ENCODE measurements at regions not wholly inside any gene's neighbourhood (a gene's known extent, or its start where the extent isn't known, plus 50 kb on each side); places are given as distances from the start of the nearest gene placed in this dataset.

GRCh38 chr4:54427826-54428225 lies 198.7 kb downstream of the PDGFRA start:
- H3K27me3 ChIP-seq, result peaks cover 3% of the 10 kb centered on the region
- no peaks in the 10 kb centered on the region for H3K9me3 ChIP-seq (ENCODE audit: low read depth)
- DNase-seq (ENCODE audit: low read depth in 1 of 2, low spot score in 1 of 2), result no peak
- no peaks in the 10 kb centered on the region for H3K36me3 ChIP-seq
- no peak overlapping the region for H3K27ac ChIP-seq
- H3K4me1 ChIP-seq (ENCODE audit: low read depth), result no peaks in the 10 kb centered on the region
- TF ChIP-seq CTCF (IDR thresholded peaks at IDR 0.05; ENCODE audit: low read depth, low read length), result no peak
- no peak overlapping the region for H3K4me3 ChIP-seq

GRCh38 chr4:54428940-54429339 lies 199.8 kb downstream of the PDGFRA start:
- no peak for TF ChIP-seq CTCF (IDR thresholded peaks at IDR 0.05; ENCODE audit: low read depth, low read length)
- no peak for DNase-seq (ENCODE audit: low read depth in 1 of 2, low spot score in 1 of 2)

GRCh38 chr4:54433686-54434085 lies 204.6 kb downstream of the PDGFRA start:
- H3K4me1 ChIP-seq (ENCODE audit: low read depth), result no peaks in the 10 kb centered on the region
- no peak overlapping the region for H3K4me3 ChIP-seq
- no peaks in the 10 kb centered on the region for H3K36me3 ChIP-seq
- peak in 1 of 2 donors; percentile 58 for DNase-seq (ENCODE audit: low read depth in 1 of 2, low spot score in 1 of 2)
- H3K27ac ChIP-seq, result no peak overlapping the region
- no peaks in the 10 kb centered on the region for H3K27me3 ChIP-seq
- H3K9me3 ChIP-seq (ENCODE audit: low read depth), result no peaks in the 10 kb centered on the region
- peak; percentile 56 for TF ChIP-seq CTCF (IDR thresholded peaks at IDR 0.05; ENCODE audit: low read depth, low read length)

More at GRCh38 chr4:54428940-54429339, 199.8 kb downstream of the PDGFRA start:
- Histone ChIP-seq H3K27me3 (peaks cover 3% of the 10 kb centered on the region), H3K4me3 (no peak overlapping the region), H3K36me3 (no peaks in the 10 kb centered on the region), H3K27ac (no peak overlapping the region), H3K9me3 (ENCODE audit: low read depth) (no peaks in the 10 kb centered on the region), H3K4me1 (ENCODE audit: low read depth) (no peaks in the 10 kb centered on the region)

GRCh38 chr4:54439831-54440243 lies 210.7 kb downstream of the PDGFRA start:
- TF ChIP-seq CTCF (IDR thresholded peaks at IDR 0.05; ENCODE audit: low read depth, low read length), result no peak
- Histone ChIP-seq H3K9me3 (ENCODE audit: low read depth) (no peaks in the 10 kb centered on the region), H3K36me3 (no peaks in the 10 kb centered on the region), H3K4me1 (ENCODE audit: low read depth) (no peaks in the 10 kb centered on the region), H3K27ac (no peak overlapping the region), H3K4me3 (no peak overlapping the region), H3K27me3 (no peaks in the 10 kb centered on the region)
- peak in 1 of 2 donors; percentile 85 for DNase-seq (ENCODE audit: low read depth in 1 of 2, low spot score in 1 of 2)

- Histone ChIP-seq H3K27ac (no peak overlapping the region), H3K4me1 (ENCODE audit: low read depth) (no peaks in the 10 kb centered on the region), H3K27me3 (no peaks in the 10 kb centered on the region), H3K4me3 (no peak overlapping the region), H3K9me3 (ENCODE audit: low read depth) (no peaks in the 10 kb centered on the region), H3K36me3 (no peaks in the 10 kb centered on the region)
- peak; percentile 67 for TF ChIP-seq CTCF (IDR thresholded peaks at IDR 0.05; ENCODE audit: low read depth, low read length)
- DNase-seq (ENCODE audit: low read depth in 1 of 2, low spot score in 1 of 2), result peak in 1 of 2 donors; percentile 60
These were observed 211.5 kb downstream of the PDGFRA start for GRCh38 chr4:54440394-54441136.

Measured in cardiac muscle cell (in vitro differentiated cells and primary cell).